RWPE2 (cell line): ENCODE measurements at regions not wholly inside any gene's neighbourhood (a gene's known extent, or its start where the extent isn't known, plus 50 kb on each side); places are given as distances from the start of the nearest gene placed in this dataset.

ENCODE experiments used
- ATAC-seq: fragments of 200-7000 bp; cut with Tn5 transposase; 3 replicates; pipeline ENCODE4 v1.9.1; 2021; ENCODE audit warnings: low read depth
- DNase-seq: peaks from one replicate; pipeline ENCODE4 v3.0.0-alpha.2; 2020; ENCODE audit warnings: low spot score
- H3K27ac ChIP-seq: fragments of 450-650 bp; 2 replicates; pipeline ENCODE4 v1.5.1; 2017; ENCODE audit warnings: mild to moderate bottlenecking; ENCODE audit not compliant: poor library complexity, severe bottlenecking
- H3K27me3 ChIP-seq: fragments of 250-450 bp; sonication (Bioruptor Pico); 2 replicates; pipeline ENCODE4 v1.5.1; 2021; ENCODE audit warnings: mild to moderate bottlenecking, moderate library complexity; ENCODE audit not compliant: insufficient read depth, poor library complexity, severe bottlenecking
- H3K36me3 ChIP-seq: fragments of 250-450 bp; sonication (Bioruptor Pico); 2 replicates; pipeline ENCODE4 v1.5.1; 2020; ENCODE audit warnings: low read depth, mild to moderate bottlenecking, moderate library complexity
- H3K4me1 ChIP-seq: fragments of 250-450 bp; sonication (Bioruptor Pico); 2 replicates; pipeline ENCODE4 v1.5.1; 2021; ENCODE audit warnings: mild to moderate bottlenecking, moderate library complexity; ENCODE audit not compliant: insufficient read depth, poor library complexity, severe bottlenecking
- H3K4me3 ChIP-seq: fragments of 250-450 bp; sonication (Bioruptor Pico); 2 replicates; pipeline ENCODE4 v1.5.1; 2021; ENCODE audit warnings: mild to moderate bottlenecking, moderate library complexity; ENCODE audit not compliant: severe bottlenecking
- H3K9me3 ChIP-seq: fragments of 250-450 bp; sonication (Bioruptor Pico); 2 replicates; pipeline ENCODE4 v1.5.1; 2021; ENCODE audit warnings: mild to moderate bottlenecking, moderate library complexity; ENCODE audit not compliant: severe bottlenecking
- TF ChIP-seq, protein P1 (sequence below): fragments of 450-650 bp; IDR thresholded peaks from one replicate; pipeline ENCODE4 v1.5.1; 2017; ENCODE audit warnings: mild to moderate bottlenecking, moderate library complexity; ENCODE audit not compliant: poor library complexity, severe bottlenecking

DNA sequence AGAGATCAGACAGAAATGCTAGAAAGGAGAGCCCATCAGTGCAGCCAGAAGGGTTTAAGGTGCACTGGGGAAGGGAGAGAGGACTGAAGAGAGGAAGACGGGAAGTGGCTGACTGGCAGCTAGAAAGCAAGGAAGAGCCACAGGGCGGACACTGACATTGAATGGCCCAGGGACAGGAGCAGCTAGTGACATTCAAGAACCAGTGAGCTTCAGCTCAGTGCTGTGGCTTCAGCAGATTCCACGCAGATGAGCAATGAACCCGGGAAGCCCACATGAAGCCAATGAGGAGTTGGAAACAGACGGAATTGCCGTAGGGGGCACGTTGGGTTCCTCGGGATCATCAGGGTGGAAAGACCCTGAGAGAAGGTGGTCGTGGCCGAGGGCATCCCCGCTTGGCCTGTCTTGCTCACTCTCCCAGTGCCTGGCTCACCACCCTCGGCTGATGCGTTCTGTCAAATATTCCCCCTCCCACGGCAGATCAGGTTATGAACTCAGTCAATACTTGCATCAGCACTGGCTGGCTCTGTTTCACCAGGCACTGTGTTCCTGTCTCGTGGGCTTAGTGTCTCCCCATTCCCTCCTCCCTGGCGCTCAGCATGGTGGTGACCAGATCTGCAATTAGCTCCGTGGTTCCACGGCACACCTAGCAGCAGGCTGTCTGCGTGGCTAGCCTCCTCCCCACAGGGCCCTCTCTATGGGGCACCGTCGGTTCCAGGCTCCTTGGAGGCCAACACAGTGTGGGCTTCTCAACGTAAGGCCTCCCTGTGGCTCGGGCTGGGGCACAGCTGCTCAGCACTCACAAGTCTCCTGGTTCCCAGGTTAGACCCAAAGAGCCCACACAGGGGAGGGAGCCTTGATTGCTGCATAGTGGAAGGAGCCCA lies 145.5 kb downstream of the TRIM29 start:
- no peaks in the 10 kb centered on the region for H3K9me3 ChIP-seq
- DNase-seq = no peak
- no peaks in the 10 kb centered on the region for H3K36me3 ChIP-seq
- no peak for ATAC-seq
- TF ChIP-seq, protein P1, sequence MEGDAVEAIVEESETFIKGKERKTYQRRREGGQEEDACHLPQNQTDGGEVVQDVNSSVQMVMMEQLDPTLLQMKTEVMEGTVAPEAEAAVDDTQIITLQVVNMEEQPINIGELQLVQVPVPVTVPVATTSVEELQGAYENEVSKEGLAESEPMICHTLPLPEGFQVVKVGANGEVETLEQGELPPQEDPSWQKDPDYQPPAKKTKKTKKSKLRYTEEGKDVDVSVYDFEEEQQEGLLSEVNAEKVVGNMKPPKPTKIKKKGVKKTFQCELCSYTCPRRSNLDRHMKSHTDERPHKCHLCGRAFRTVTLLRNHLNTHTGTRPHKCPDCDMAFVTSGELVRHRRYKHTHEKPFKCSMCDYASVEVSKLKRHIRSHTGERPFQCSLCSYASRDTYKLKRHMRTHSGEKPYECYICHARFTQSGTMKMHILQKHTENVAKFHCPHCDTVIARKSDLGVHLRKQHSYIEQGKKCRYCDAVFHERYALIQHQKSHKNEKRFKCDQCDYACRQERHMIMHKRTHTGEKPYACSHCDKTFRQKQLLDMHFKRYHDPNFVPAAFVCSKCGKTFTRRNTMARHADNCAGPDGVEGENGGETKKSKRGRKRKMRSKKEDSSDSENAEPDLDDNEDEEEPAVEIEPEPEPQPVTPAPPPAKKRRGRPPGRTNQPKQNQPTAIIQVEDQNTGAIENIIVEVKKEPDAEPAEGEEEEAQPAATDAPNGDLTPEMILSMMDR = no peak
- H3K27me3 ChIP-seq = peaks cover 3% of the 10 kb centered on the region
- H3K4me1 ChIP-seq = no peaks in the 10 kb centered on the region
- no peak overlapping the region for H3K4me3 ChIP-seq
- no peak overlapping the region for H3K27ac ChIP-seq

DNA sequence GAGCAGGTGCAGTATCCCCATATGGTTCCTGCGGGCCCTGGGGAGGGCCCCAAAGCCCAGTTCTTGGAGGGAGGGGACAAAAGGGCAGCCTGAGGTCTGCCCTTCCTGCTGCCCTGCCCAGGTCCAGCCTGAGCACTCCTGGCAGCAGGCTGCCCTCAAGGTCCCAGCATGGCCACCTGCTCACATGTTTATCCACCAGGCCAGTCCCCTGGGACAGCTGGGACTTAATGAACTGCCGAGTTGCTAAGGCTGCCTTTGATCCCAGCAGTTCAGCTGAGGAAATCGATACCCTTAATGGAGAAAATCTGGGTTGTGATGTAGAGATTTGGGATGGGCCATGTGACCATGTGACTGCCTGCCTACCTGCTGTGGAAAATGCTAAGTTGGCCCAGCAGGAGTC lies 146.2 kb downstream of the TRIM29 start:
- peaks cover 3% of the 10 kb centered on the region for H3K27me3 ChIP-seq
- no peaks in the 10 kb centered on the region for H3K9me3 ChIP-seq
- no peaks in the 10 kb centered on the region for H3K4me1 ChIP-seq
- H3K4me3 ChIP-seq = no peak overlapping the region
- TF ChIP-seq, protein P1 = no peak
- H3K27ac ChIP-seq = no peak overlapping the region
- H3K36me3 ChIP-seq = no peaks in the 10 kb centered on the region
- no peak for DNase-seq
- no peak for ATAC-seq

- no peak overlapping the region for H3K27ac ChIP-seq
- H3K4me3 ChIP-seq = no peak overlapping the region
- H3K36me3 ChIP-seq = no peaks in the 10 kb centered on the region
- no peak for DNase-seq
- TF ChIP-seq, protein P1 = no peak
- H3K4me1 ChIP-seq = no peaks in the 10 kb centered on the region
- no peaks in the 10 kb centered on the region for H3K9me3 ChIP-seq
- ATAC-seq = no peak
- H3K27me3 ChIP-seq = peaks cover 9% of the 10 kb centered on the region
These were observed 146.9 kb downstream of the TRIM29 start for GRCh38 chr11:119991022-119991404.

DNA sequence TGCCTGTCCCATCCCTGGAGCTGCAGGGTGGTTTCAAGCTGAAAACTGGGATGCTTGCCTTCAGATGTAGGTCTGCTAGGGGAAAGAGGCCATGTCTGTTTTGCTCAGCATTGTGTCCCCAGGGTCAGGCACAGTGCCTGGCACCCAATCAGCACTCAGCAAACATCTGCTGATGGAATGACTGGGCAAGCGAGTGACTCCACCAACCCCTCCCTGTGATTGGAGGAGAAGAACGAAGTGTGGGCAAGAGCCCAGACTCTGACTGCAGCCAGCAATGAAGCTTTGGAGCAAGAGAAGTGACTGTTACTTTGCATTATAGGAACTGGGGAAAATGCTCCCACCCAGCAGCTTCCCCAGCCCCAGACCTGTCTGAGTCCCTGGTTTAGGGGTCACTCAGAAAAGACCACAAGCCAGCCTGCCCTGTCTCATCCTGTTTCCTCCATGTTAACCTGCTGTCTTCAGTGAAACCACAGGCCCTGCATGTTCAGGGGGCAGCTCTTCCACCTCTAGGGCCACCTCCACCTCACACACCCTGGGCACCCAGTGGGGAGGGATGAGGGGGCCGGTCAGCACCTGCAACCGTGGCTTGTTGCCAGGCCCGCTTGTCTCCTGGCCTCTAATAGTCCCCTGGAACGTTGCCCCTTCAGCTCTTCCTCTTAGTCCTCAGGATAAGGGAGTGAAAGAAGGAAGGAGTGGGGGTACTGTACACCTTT lies 147.4 kb downstream of the TRIM29 start:
- Histone ChIP-seq H3K27ac (no peak overlapping the region), H3K36me3 (no peaks in the 10 kb centered on the region), H3K4me1 (no peaks in the 10 kb centered on the region), H3K9me3 (no peaks in the 10 kb centered on the region), H3K4me3 (no peak overlapping the region), H3K27me3 (peaks cover 12% of the 10 kb centered on the region)
- TF ChIP-seq, protein P1 = no peak
- DNase-seq (no peak), ATAC-seq (no peak)
